Hepatocyte (in vitro differentiated cells): ENCODE measurements at regions not wholly inside any gene's neighbourhood (a gene's known extent, or its start where the extent isn't known, plus 50 kb on each side); places are given as distances from the start of the nearest gene placed in this dataset.

Experiments
- EZH2 ChIP-seq: fragments of 200-600 bp; sonication (generic); IDR thresholded peaks from 2 replicates; pipeline ENCODE4 v1.6.1; 2016; ENCODE audit warnings: antibody characterized with exemption, mild to moderate bottlenecking, borderline replicate concordance
- TF ChIP-seq, protein P1 (sequence below): fragments of 200-600 bp; sonication (generic); IDR thresholded peaks from 2 replicates; pipeline ENCODE4 v1.5.1; 2016; ENCODE audit warnings: antibody characterized with exemption, mild to moderate bottlenecking; ENCODE audit not compliant: poor library complexity

DNA sequence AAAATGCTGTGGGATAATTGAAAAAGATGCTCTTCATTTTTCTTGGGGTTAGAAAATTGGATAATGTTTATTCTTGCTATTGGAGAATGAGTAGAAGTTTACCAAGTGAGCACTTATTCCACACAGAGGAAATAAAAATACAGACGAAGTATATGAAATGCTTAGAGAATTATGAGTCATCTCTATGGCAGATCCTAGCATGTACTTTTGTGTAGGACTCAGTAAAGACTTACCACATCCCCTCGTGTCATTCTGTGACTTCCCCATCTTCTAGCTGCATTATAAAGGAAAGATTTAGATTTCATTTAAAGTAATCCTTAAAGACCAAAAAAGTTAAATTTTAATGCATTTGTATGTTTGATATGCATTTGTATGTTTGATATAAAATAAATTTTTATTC, 685.6 kb downstream of the TBC1D32 start:
- TF ChIP-seq, protein P1, sequence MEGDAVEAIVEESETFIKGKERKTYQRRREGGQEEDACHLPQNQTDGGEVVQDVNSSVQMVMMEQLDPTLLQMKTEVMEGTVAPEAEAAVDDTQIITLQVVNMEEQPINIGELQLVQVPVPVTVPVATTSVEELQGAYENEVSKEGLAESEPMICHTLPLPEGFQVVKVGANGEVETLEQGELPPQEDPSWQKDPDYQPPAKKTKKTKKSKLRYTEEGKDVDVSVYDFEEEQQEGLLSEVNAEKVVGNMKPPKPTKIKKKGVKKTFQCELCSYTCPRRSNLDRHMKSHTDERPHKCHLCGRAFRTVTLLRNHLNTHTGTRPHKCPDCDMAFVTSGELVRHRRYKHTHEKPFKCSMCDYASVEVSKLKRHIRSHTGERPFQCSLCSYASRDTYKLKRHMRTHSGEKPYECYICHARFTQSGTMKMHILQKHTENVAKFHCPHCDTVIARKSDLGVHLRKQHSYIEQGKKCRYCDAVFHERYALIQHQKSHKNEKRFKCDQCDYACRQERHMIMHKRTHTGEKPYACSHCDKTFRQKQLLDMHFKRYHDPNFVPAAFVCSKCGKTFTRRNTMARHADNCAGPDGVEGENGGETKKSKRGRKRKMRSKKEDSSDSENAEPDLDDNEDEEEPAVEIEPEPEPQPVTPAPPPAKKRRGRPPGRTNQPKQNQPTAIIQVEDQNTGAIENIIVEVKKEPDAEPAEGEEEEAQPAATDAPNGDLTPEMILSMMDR = no peak
- no peak for TF ChIP-seq EZH2
